ENCODE measurements at regions not wholly inside any gene's neighbourhood (a gene's known extent, or its start where the extent isn't known, plus 50 kb on each side); places are given as distances from the start of the nearest gene placed in this dataset.

DNA sequence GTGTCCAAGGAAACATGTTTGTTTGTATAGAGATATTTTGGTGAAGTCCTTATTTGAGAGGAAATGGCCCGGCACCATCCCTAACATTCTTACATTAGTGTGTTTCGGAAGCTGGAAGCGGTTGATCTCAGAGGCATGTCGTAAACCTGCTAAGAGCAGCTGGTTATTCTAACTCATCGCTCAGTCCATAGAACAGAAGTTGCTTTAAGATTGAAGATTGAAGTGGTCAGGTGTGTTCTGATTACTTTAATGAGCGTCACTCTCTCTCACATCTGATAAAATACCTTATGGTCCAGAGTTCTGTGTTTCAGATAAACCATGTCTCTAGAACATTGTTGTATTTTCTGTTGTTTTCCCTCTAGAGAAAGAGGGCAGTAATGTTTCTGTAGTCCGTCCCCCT lies 60.2 kb upstream of the FLT1 start:
- Histone ChIP-seq H2AFZ (ENCODE audit: low read length) (no peak overlapping the region), H4K5ac (ENCODE audit: insufficient read length, low read depth, low read length) (no peak overlapping the region), H3K79me2 (ENCODE audit: insufficient read depth, low read length) (no peaks in the 10 kb centered on the region), H3K4ac (ENCODE audit: low read depth, low read length) (no peak overlapping the region), H3K79me1 (ENCODE audit: insufficient read depth, low read depth, low read length, poor library complexity, severe bottlenecking) (no peaks in the 10 kb centered on the region), H3K14ac (ENCODE audit: insufficient read depth, low read length) (no peak overlapping the region), H2BK15ac (ENCODE audit: low read depth, low read length) (no peak overlapping the region), H3K18ac (ENCODE audit: insufficient read length, low read depth, low read length) (no peak overlapping the region), H2BK12ac (ENCODE audit: insufficient read length, low read depth, low read length) (no peak overlapping the region), H3T11ph (ENCODE audit: low read length) (no peak overlapping the region), H3K23ac (ENCODE audit: insufficient read length, low read depth, low read length) (no peak overlapping the region), H3K9ac (ENCODE audit: extremely low read depth, insufficient read length, low read length) (no peak overlapping the region), H3K4me1 (ENCODE audit: insufficient read depth, low read length) (no peaks in the 10 kb centered on the region), H3K9me3 (ENCODE audit: control insufficient read depth, low read depth, low read length) (no peaks in the 10 kb centered on the region), H2BK20ac (ENCODE audit: low read depth, low read length, poor library complexity, severe bottlenecking) (no peak overlapping the region), H3K56ac (ENCODE audit: insufficient read length, low read depth, low read length) (no peak overlapping the region), H2BK5ac (ENCODE audit: insufficient read length, low read length) (no peak overlapping the region), H4K8ac (replicated peaks; ENCODE audit: insufficient read length, low read depth, low read length) (no peak overlapping the region), H2AK5ac (ENCODE audit: insufficient read length, low read length) (no peak overlapping the region), H4K20me1 (ENCODE audit: control insufficient read depth, insufficient read depth, insufficient read length) (no peaks in the 10 kb centered on the region), H3K23me2 (ENCODE audit: insufficient read length, low read depth, low read length, poor library complexity, severe bottlenecking) (no peaks in the 10 kb centered on the region), H4K91ac (ENCODE audit: insufficient read length, low read depth, low read length) (no peak overlapping the region), H3K27ac (ENCODE audit: insufficient read length, low read depth, low read length) (no peak overlapping the region), H2BK120ac (ENCODE audit: low read depth, low read length, poor library complexity, severe bottlenecking) (no peak overlapping the region), H3K27me3 (ENCODE audit: insufficient read depth, low read length) (no peaks in the 10 kb centered on the region), H3K4me2 (ENCODE audit: insufficient read depth, insufficient read length, low read length) (no peak overlapping the region)
- no peak for DNase-seq
- Mint-ChIP-seq H3K36me3 (ENCODE audit: insufficient read depth in 1 of 3, low read depth in 3 of 3) (no peaks in the 10 kb centered on the region), H3K27me3 (ENCODE audit: low read depth) (no peaks in the 10 kb centered on the region; the same call in 1 of the 2 replicates), H3K4me3 (no peak overlapping the region), H3K27ac (no peak overlapping the region), H3K9me3 (no peaks in the 10 kb centered on the region), H3K4me1 (peaks cover 13% of the 10 kb centered on the region in 2 experiments)
- TF ChIP-seq, protein P1, sequence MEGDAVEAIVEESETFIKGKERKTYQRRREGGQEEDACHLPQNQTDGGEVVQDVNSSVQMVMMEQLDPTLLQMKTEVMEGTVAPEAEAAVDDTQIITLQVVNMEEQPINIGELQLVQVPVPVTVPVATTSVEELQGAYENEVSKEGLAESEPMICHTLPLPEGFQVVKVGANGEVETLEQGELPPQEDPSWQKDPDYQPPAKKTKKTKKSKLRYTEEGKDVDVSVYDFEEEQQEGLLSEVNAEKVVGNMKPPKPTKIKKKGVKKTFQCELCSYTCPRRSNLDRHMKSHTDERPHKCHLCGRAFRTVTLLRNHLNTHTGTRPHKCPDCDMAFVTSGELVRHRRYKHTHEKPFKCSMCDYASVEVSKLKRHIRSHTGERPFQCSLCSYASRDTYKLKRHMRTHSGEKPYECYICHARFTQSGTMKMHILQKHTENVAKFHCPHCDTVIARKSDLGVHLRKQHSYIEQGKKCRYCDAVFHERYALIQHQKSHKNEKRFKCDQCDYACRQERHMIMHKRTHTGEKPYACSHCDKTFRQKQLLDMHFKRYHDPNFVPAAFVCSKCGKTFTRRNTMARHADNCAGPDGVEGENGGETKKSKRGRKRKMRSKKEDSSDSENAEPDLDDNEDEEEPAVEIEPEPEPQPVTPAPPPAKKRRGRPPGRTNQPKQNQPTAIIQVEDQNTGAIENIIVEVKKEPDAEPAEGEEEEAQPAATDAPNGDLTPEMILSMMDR (conservative IDR thresholded peaks at IDR 0.05) = no peak
- WGBS (ENCODE audit: extremely low coverage, insufficient read length, low lambda C conversion rate) = no CpG with 5 or more reads among the region's 7 CpGs

Measured in H9 (cell line).